ENCODE measurements at regions not wholly inside any gene's neighbourhood (a gene's known extent, or its start where the extent isn't known, plus 50 kb on each side); places are given as distances from the start of the nearest gene placed in this dataset.

DNA sequence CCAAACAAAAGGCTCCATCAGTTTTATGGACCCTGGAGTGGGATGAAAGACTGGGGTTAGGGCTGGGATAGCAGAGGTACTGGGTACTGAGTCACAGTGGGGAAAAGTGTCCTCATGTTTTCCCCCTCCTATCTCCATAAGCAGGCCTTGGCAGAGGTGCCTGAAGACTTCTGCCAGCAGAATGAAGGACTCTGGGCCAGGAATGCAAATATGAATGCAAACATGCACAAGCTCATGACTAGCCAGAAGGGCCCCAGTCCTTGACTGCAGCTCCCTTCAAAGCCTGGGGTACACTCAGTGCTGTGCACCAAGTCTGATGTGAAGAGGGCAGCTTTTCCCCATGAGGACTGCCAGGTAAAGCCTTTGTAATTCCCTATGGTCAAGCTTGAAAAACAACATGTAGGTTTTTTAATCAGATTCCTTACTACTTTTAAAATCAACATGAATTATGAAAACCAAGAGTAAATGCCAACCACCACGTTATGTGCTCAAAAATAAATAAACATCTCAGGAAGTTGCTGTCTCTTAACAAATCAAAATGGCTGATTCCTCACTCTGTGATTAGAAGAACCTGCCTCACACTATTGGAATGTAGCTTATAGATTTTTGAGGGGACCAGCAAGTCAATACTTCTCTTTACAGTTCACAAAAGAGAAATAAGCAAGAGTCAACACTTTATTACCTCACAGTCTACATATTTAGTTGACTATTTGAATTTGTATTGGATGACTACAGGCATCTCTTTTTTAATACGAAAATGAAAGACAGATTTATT lies 1512.0 kb downstream of the ARAP2 start:
- no peak for DNase-seq
- in situ Hi-C loops (cut with HindIII; ENCODE audit: low pct_ligation_motif_present, low pct_unique_long_range_greater_than_20kb, low sequenced_read_pairs), result no loop called here

DNA sequence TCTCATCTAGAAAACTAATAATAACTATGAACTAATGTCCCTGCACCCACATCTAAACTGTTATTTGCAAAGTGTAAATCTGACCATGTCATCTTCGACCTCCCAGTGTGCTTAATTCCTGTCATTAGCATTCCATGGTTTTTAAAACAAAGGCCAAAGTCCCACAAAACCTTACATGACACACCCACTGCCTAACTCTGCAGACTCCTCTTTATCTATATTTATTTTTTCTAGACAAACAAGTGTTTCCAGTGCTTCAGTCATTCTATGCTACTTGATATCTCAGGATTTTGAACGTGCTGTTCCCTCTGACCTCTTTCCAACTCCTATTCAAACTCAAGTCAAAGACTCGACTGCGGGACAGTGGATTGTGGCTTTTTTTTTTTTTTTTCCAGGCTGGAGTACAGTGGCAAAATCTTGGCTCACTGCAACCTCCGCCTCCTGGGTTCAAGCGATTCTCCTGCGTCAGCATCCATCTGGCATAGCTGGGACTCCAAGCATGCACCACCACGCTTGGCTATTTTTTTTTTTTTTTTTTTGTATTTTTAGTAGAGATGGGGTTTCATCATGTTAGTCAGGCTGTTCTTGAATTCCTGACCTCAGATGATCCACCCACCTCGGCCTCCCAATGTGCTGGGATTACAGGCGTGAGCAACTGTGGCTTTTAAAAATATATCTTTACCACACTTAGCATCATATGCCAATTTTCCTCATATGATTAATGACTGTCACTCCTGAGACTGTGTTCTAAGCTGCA lies 1511.0 kb downstream of the ARAP2 start:
- in situ Hi-C loops (cut with HindIII; ENCODE audit: low pct_ligation_motif_present, low pct_unique_long_range_greater_than_20kb, low sequenced_read_pairs), result no loop called here
- no peak for DNase-seq

DNA sequence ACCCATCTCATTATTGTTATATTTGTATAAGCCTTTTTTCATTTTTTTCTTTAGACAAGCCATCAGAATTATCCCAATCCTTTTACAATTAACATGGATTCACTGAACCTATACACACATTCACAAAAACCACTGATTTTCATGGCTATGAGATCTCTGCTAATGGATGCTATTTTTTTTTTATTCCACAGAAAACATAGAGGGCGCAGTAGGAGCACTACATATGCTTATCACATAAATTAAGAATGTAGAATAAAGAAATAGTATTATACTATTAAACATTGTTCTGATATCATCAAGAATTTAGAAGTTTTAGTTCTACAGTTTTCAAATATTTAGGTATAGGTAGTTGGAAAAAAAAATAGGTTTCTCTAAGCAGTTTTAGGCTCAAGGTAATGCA lies 1477.4 kb downstream of the ARAP2 start:
- in situ Hi-C loops (cut with HindIII; ENCODE audit: low pct_ligation_motif_present, low pct_unique_long_range_greater_than_20kb, low sequenced_read_pairs), result no loop called here
- DNase-seq, result peak; percentile 6

DNA sequence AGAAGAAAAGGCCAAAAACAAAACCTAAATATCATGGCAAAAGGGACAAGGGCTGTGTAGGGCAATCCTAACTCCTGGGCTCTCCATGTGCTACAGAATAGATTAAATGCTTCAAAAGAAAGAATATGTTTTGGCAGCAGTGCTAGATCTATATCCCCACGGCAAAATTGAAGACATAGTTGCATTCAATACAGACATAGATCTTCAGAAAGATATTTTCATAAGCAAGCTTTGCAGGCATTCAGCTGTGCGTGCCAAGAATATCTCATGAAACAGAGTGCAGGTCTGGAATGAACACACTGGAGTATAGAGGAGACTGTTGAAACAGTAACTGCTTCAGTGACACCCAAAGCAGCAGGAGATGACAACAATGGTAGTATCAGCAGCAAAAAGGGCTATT lies 1476.9 kb downstream of the ARAP2 start:
- no peak for DNase-seq

DNA sequence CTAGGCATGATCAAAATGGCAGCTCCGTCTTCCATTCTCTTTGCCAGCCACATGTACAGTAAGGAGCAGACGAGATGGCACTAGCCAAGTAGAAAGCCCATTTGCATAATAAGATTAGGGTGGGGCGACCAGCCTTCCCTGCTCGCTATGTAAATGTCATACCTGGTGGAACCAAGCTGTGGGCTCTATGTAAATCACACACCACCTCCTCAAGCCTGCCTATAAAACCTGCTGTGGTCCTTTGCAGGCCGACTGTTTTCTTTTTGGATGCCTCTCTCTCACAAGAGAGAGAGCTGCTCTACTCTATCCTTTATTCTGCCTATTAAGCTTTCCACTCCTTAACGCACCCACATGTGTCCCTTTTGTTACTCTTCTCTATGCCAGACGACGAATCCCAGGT lies 1472.7 kb downstream of the ARAP2 start:
- DNase-seq, result no peak
- in situ Hi-C loops (cut with HindIII; ENCODE audit: low pct_ligation_motif_present, low pct_unique_long_range_greater_than_20kb, low sequenced_read_pairs), result no loop called here

More for the DNA sequence above, 1476.9 kb downstream of the ARAP2 start:
- in situ Hi-C loops (cut with HindIII; ENCODE audit: low pct_ligation_motif_present, low pct_unique_long_range_greater_than_20kb, low sequenced_read_pairs), result no loop called here

DNA sequence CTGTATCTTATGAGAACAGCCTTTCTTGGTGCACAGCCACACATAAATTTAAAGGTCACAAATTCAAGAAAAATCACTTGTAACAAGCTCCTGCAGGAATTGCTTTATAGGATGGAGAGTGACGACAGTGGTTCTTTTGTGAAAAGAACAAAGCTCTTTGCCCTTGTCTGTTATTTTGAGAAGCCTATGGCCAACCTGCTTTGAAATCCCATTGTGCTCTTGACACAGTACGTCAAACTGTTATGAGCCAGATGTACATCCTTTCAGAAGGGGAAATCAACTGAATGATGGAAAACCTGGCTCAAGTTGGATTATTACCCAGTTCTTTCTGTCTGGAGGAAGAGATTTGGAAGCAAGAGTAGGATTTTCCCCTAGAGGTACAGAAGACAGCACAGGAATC lies 1454.2 kb downstream of the ARAP2 start:
- no peak for DNase-seq
- in situ Hi-C loops (cut with HindIII; ENCODE audit: low pct_ligation_motif_present, low pct_unique_long_range_greater_than_20kb, low sequenced_read_pairs), result no loop called here

DNA sequence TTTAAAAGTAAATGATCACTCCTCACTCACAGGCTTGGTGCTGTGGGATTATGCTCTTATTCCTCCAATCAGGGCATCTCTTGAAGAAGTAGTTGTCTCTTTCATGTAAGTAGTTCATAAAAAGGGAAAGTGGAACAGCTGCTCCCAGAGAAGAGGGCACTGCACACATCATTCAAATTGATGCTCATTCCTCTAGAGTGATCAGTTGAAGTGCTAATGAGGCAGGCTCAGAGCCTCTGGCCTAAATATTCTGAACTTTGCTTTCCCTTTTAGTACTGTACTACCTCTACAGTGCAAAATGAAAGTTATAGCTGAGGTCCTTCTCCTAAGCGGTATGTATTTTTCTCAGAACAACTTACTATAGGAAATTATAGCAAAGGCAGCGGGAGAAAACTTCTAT lies 1453.1 kb downstream of the ARAP2 start:
- in situ Hi-C loops (cut with HindIII; ENCODE audit: low pct_ligation_motif_present, low pct_unique_long_range_greater_than_20kb, low sequenced_read_pairs), result no loop called here
- no peak for DNase-seq

DNA sequence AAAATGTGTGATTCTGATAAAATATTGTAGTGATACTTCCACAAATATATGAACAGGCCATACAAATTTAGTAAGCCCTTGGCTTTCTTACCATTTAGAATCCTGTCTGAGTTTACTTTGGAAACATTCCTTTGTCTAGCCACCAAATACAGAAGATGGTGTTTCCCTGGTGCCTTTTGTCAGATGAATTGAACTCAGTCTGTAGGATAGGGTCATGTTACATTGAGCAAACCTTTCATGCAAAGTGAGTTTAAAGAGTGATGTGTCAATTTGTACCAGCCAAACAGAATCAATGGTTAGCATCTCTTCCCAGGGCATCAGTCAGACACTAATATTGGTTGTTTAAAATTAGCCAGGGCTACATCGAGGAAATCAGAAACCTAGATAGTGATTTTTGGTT lies 1443.4 kb downstream of the ARAP2 start:
- in situ Hi-C loops (cut with HindIII; ENCODE audit: low pct_ligation_motif_present, low pct_unique_long_range_greater_than_20kb, low sequenced_read_pairs), result no loop called here
- DNase-seq, result no peak

DNA sequence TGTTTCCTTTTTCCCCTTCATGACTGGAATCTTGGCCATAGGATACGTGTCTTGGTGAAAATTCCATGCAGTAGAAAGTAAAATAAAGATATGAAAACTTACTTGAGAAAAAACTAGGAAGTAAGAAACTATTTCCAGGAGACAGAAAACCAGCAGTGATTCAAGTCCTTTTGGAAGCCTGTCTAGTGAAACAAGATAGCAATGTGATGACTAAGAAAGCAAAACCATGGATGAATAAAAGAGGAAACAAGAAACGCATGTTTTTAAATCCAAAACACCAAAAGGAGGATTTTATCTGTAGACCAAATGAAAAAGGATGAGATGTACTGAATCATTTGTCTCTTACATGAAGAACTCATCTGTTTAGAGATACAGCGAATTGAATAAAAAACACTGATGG lies 1430.0 kb downstream of the ARAP2 start:
- DNase-seq, result no peak
- in situ Hi-C loops (cut with HindIII; ENCODE audit: low pct_ligation_motif_present, low pct_unique_long_range_greater_than_20kb, low sequenced_read_pairs), result no loop called here

DNA sequence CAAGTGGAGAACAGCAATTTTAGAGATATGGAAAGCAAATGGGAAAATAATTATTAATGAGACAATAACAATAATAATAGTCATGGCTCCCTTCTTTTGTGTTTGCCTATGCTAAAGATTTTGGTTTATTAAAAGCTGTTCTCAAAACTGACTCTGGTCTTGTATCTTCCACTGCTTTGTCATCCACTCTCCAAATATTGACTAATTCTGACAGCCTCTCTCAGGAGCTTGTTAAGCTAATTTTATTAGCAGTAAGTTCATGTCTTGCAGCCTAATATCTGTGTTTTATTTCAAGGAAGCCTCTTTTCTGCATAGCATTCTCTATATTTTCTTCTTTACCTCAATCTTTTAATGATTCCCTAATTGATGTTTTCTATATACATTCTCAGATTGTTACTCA lies 1419.8 kb downstream of the ARAP2 start:
- in situ Hi-C loops (cut with HindIII; ENCODE audit: low pct_ligation_motif_present, low pct_unique_long_range_greater_than_20kb, low sequenced_read_pairs), result no loop called here
- DNase-seq, result no peak

DNA sequence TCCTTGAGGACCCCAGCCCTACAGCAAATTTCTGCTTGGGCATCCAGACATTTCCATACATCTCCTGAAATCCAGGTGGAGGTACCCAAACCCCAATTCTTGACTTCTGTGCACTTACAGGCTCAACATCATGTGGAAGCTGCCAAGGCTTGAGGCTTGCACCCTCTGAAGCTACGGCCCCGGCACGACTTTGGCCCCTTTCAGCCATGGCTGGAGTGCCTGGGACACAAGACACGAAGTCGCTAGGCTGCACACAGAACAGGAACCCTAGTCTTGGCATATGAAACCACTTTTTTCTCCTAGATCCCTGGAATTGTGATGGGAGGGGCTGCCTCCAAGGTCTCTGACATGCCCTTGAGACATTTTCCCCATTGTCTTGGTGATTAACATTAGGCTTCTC lies 1417.7 kb downstream of the ARAP2 start:
- DNase-seq, result no peak
- in situ Hi-C loops (cut with HindIII; ENCODE audit: low pct_ligation_motif_present, low pct_unique_long_range_greater_than_20kb, low sequenced_read_pairs), result no loop called here

DNA sequence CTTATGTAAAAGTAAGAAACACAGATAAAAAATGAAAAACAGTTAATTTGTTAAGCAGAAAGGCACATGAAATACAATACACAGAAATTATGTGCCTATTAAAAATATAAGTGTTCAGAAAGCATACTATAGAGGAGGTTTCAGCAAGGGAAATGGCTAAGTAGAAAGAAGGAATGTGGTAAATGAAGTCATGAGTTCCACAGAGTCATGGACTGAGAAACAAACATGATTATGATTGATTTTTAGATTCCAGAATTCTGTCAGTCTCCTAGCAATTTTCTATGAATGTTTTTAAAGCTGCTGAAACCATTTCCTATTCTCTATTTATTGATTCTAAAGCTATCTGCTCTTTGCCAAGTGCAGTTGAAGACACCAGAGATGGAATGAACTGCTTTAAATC lies 1398.4 kb downstream of the ARAP2 start:
- in situ Hi-C loops (cut with HindIII; ENCODE audit: low pct_ligation_motif_present, low pct_unique_long_range_greater_than_20kb, low sequenced_read_pairs), result no loop called here
- no peak for DNase-seq

DNA sequence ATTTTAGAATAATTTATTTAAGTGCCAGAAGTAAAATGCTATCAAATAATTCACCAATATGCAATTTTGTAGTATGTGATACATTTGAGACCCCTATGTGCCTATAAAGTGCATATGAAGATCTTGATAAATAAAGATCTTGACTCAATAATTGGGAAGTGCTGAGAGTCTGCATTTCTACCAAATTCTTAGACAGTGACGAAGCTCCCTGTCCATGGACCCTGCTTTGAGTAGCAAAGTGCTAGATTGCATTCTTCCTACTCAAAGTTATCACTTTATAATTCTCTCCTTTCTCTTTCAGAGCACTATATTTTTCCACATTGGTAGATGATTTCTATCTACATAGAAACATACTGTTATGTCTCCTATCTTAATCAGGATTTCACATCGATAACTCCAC lies 1393.9 kb downstream of the ARAP2 start:
- in situ Hi-C loops (cut with HindIII; ENCODE audit: low pct_ligation_motif_present, low pct_unique_long_range_greater_than_20kb, low sequenced_read_pairs), result no loop called here
- no peak for DNase-seq

DNA sequence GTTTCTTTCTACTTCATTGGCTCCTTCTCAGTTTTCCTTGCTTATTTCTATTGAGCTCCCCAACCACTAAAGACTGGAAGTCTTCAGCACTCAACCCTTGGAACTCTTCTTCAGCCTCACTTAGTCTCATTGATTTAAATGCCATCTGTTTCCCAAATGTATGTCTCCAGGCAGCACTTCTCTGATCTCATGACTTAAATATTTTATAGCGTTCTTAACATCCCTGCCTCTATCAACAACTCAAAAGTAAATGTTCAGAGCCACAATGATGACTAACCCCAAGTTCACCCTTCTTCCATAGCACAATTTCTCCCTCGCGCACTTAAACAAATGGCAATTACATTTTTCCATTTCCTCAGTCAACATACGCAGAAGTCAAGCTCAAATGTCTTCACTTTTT lies 1393.3 kb downstream of the ARAP2 start:
- in situ Hi-C loops (cut with HindIII; ENCODE audit: low pct_ligation_motif_present, low pct_unique_long_range_greater_than_20kb, low sequenced_read_pairs), result no loop called here
- DNase-seq, result no peak

DNA sequence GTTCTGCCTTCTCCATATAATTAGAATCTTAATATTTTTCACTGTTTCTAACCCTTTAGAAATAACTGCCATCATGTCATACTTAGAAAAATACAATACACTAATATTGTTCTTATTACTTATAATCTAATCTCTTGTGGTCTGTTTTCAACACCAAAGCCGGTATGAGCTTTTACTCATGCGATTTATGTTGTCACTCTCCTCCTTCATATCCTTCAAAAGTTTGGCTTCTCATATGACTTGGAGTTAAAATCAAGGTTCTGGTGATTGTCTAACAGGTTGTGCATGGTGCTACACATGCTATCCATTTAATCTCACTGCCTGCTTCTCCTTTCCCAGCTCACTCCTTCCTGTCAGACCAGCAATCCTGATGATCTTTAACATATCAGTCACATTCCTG lies 1392.9 kb downstream of the ARAP2 start:
- no peak for DNase-seq
- in situ Hi-C loops (cut with HindIII; ENCODE audit: low pct_ligation_motif_present, low pct_unique_long_range_greater_than_20kb, low sequenced_read_pairs), result no loop called here

DNA sequence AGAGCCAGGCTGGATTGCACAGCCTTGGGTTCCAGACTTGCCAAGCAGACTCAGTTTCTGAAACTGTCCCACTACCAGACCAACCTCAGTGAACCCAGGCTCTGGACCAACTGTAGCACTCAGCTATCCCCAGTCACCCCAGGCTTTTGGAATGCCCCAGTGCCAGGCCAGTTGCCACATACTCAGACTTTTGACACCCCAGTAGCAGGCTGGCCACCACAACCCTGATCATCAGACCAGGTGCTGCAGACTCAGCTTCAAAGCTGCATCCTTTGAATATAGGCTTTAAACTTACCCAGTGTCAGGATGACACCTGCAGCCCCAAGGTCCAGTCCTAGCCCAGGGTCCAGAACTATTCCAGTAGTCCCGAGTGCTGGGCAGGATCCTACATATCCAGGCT lies 1389.9 kb downstream of the ARAP2 start:
- no peak for DNase-seq
- in situ Hi-C loops (cut with HindIII; ENCODE audit: low pct_ligation_motif_present, low pct_unique_long_range_greater_than_20kb, low sequenced_read_pairs), result no loop called here

DNA sequence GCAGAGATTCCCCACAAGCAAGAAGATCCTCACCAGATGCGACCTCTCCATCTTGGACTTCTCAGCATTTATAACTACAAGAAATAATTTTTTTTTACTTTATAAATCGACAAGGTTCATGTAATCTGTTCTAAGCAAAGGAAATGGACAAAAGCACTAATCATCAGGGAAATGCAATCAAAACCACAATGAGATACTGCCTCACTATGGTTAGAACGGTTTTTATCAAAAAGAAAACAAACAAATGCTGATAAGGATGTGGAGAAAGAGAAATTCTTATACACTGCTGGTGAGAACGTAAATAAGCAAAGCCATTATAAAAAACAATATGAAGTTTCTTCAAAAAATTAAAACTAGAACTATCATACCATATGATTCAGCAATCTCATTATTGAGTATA lies 1382.6 kb downstream of the ARAP2 start:
- no peak for DNase-seq

DNA sequence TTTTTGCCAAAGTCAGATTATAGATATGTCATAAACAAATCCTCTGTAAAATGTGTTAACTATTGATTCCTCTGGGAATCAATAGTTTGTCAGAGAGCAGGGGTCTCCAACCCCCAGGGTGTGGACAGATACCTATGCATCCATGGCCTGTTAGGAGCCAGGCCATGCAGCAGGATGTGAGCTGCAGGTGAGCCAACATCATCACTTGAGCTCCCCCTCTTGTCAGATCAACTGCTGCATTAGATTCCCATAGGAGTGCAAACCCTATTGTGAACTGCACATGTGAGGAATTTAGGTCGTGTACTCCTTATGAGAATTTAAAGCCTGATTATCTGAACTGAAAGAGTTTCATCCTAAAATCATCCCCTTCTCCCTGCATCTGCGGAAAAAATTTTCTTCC lies 1365.4 kb downstream of the ARAP2 start:
- in situ Hi-C loops (cut with HindIII; ENCODE audit: low pct_ligation_motif_present, low pct_unique_long_range_greater_than_20kb, low sequenced_read_pairs), result no loop called here
- no peak for DNase-seq

More for the DNA sequence above, 1382.6 kb downstream of the ARAP2 start:
- in situ Hi-C loops (cut with HindIII; ENCODE audit: low pct_ligation_motif_present, low pct_unique_long_range_greater_than_20kb, low sequenced_read_pairs), result no loop called here

DNA sequence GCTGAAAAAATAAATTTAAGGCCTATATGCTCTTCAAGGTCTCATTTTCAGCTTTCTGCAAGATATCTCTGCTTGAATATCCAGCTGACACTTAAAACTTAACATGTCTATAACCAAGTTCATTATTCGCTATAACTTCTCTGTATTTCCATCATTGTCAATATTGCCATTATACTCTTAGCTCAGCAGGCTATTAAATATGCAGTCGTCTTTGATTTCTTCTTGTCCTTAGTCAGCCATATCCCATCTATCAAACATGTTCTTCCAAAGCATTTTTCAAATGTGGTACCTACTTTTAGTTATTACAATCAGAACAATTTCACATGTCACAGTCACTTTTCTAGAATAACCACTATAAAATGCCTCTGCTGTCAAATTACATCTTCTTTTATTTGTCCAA lies 1364.1 kb downstream of the ARAP2 start:
- DNase-seq, result no peak

DNA sequence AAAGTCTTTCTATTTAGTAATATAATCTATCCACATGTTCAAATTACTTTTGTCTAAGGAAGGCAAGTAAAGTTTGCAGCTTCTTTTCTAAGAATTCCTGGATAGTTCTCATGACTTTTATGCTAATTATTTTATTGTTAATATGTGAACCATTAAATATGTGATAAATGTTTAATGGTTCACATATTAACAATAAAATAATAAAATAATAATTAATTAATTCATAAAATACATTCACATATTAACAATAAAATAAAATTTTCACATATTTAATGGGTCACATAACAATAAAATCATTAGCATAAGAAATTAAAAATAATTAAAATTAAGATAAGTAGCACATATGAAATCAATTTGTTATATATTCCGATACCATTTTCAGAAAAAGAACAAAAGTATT lies 1352.4 kb downstream of the ARAP2 start:
- no peak for DNase-seq

More for the DNA sequence above, 1364.1 kb downstream of the ARAP2 start:
- in situ Hi-C loops (cut with HindIII; ENCODE audit: low pct_ligation_motif_present, low pct_unique_long_range_greater_than_20kb, low sequenced_read_pairs), result no loop called here

More for the DNA sequence above, 1352.4 kb downstream of the ARAP2 start:
- in situ Hi-C loops (cut with HindIII; ENCODE audit: low pct_ligation_motif_present, low pct_unique_long_range_greater_than_20kb, low sequenced_read_pairs), result no loop called here
